Ishikawa (cell line): ENCODE measurements at regions not wholly inside any gene's neighbourhood (a gene's known extent, or its start where the extent isn't known, plus 50 kb on each side); places are given as distances from the start of the nearest gene placed in this dataset.

ENCODE experiments used
- CREB1 ChIP-seq: IDR thresholded peaks from 2 replicates; pipeline ENCODE4 v1.6.1; 2012; ENCODE audit warnings: low read depth
- EGR1 ChIP-seq: IDR thresholded peaks from 2 replicates; pipeline ENCODE4 v1.6.1; 2012
- EP300 ChIP-seq: IDR thresholded peaks from 2 replicates; pipeline ENCODE4 v1.6.1; 2012; ENCODE audit warnings: borderline replicate concordance
- RAD21 ChIP-seq: IDR thresholded peaks from 2 replicates; pipeline ENCODE4 v1.6.1; 2012; ENCODE audit warnings: low read depth
- YY1 ChIP-seq: IDR thresholded peaks from 2 replicates; pipeline ENCODE4 v1.6.1; 2012; ENCODE audit warnings: low read depth
- ZBTB7A ChIP-seq: IDR thresholded peaks from 2 replicates; pipeline ENCODE4 v1.6.1; 2012; ENCODE audit warnings: low read depth
- TF ChIP-seq, protein P1 (sequence below): IDR thresholded peaks from 2 replicates; pipeline ENCODE4 v1.6.1; 2012
- TF ChIP-seq, protein P2 (sequence below): IDR thresholded peaks from 2 replicates; pipeline ENCODE4 v1.6.1; 2012; ENCODE audit warnings: low read depth, mild to moderate bottlenecking

DNA sequence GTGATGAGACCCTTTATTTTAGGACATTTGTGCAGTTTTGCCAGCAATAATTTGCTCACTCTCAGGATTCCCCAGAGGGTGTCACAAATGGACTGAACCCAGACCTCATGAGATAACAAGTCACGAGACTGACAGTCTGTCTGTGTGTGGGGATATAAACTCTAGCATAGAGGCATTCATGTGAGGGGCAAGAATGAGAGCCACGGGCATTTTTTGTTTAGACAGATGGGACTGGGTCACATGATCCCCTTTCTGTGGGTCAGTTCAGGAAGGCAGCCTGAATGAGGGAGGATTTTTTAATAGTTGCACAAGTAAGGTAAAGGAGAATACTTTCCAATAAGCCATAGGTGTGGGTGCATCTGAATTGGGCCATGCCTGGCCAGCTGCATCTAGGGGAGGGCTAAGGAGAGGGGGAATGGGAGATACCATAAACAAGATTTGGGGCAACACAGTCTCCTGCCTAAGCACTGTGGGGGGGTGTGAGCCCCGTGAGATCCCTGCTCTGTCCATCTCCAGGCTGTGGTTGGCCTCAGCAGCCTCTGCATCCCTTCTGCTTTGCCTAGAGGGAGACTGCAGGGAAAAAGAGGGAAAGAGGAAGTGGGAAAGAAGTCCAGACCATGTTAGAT, 66.6 kb downstream of the NAV1 start:
- TF ChIP-seq, protein P1, sequence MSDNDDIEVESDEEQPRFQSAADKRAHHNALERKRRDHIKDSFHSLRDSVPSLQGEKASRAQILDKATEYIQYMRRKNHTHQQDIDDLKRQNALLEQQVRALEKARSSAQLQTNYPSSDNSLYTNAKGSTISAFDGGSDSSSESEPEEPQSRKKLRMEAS = no peak
- TF ChIP-seq ZBTB7A = no peak
- TF ChIP-seq YY1 = no peak
- TF ChIP-seq EP300 = no peak
- TF ChIP-seq EGR1 = no peak
- TF ChIP-seq, protein P2, sequence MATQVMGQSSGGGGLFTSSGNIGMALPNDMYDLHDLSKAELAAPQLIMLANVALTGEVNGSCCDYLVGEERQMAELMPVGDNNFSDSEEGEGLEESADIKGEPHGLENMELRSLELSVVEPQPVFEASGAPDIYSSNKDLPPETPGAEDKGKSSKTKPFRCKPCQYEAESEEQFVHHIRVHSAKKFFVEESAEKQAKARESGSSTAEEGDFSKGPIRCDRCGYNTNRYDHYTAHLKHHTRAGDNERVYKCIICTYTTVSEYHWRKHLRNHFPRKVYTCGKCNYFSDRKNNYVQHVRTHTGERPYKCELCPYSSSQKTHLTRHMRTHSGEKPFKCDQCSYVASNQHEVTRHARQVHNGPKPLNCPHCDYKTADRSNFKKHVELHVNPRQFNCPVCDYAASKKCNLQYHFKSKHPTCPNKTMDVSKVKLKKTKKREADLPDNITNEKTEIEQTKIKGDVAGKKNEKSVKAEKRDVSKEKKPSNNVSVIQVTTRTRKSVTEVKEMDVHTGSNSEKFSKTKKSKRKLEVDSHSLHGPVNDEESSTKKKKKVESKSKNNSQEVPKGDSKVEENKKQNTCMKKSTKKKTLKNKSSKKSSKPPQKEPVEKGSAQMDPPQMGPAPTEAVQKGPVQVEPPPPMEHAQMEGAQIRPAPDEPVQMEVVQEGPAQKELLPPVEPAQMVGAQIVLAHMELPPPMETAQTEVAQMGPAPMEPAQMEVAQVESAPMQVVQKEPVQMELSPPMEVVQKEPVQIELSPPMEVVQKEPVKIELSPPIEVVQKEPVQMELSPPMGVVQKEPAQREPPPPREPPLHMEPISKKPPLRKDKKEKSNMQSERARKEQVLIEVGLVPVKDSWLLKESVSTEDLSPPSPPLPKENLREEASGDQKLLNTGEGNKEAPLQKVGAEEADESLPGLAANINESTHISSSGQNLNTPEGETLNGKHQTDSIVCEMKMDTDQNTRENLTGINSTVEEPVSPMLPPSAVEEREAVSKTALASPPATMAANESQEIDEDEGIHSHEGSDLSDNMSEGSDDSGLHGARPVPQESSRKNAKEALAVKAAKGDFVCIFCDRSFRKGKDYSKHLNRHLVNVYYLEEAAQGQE = no peak
- TF ChIP-seq RAD21 = no peak
- TF ChIP-seq CREB1 = no peak
